ENCODE measurements at regions not wholly inside any gene's neighbourhood (a gene's known extent, or its start where the extent isn't known, plus 50 kb on each side); places are given as distances from the start of the nearest gene placed in this dataset.
"Not testable (repeated sequence)": the region's sequence is repeated elsewhere in the genome, so short reads cannot be mapped to it uniquely, and the experiment has no call there.

GRCh38 chr7:32221736-32222135 lies 151.5 kb upstream of the PDE1C start:
- H3K27me3 Mint-ChIP-seq (ENCODE audit: insufficient read depth, unreplicated experiment), result no peaks in the 10 kb centered on the region
- H3K27ac Mint-ChIP-seq (ENCODE audit: low read depth, unreplicated experiment), result no peak overlapping the region

GRCh38 chr7:32221056-32221455 lies 150.8 kb upstream of the PDE1C start:
- H3K4me3 Mint-ChIP-seq (ENCODE audit: unreplicated experiment), result no peak overlapping the region
- intact Hi-C loops (cut with micrococcal nuclease), result no loop called here
- POLR2A ChIA-PET, result no interaction called here
- H3K27ac Mint-ChIP-seq (ENCODE audit: low read depth, unreplicated experiment), result no peak overlapping the region
- H3K27me3 Mint-ChIP-seq (ENCODE audit: insufficient read depth, unreplicated experiment), result no peaks in the 10 kb centered on the region
- CTCF ChIA-PET, result interaction anchor here (1.0 to 6.5 kb wide), 5 partner anchors 8 to 258 kb away, joined by 3 to 56 read pairs (median 6); no protein-coding TSS in a partner anchor
- H3K36me3 Mint-ChIP-seq (ENCODE audit: insufficient read depth, unreplicated experiment), result peaks cover 6% of the 10 kb centered on the region
- TF ChIP-seq CTCF (IDR thresholded peaks at IDR 0.05; ENCODE audit: unreplicated experiment), result no peak
- no TSS peak for BruUV-seq (replicated peaks)
- H3K9me3 Mint-ChIP-seq (ENCODE audit: unreplicated experiment), result no peaks in the 10 kb centered on the region
- DNase-seq (ENCODE audit: unreplicated experiment), result no peak
- H3K4me1 Mint-ChIP-seq (ENCODE audit: insufficient read depth, unreplicated experiment), result no peaks in the 10 kb centered on the region

More at GRCh38 chr7:32221736-32222135, 151.5 kb upstream of the PDE1C start:
- no peak overlapping the region for H3K4me3 Mint-ChIP-seq (ENCODE audit: unreplicated experiment)
- CTCF ChIA-PET, result interaction anchor here (0.8 to 6.5 kb wide), 7 partner anchors 9 to 778 kb away, joined by 3 to 56 read pairs (median 4); no protein-coding TSS in a partner anchor
- intact Hi-C loops (cut with micrococcal nuclease), result no loop called here
- BruUV-seq (replicated peaks), result no TSS peak
- no peaks in the 10 kb centered on the region for H3K9me3 Mint-ChIP-seq (ENCODE audit: unreplicated experiment)
- peaks cover 6% of the 10 kb centered on the region for H3K36me3 Mint-ChIP-seq (ENCODE audit: insufficient read depth, unreplicated experiment)
- no peak for TF ChIP-seq CTCF (IDR thresholded peaks at IDR 0.05; ENCODE audit: unreplicated experiment)
- POLR2A ChIA-PET, result no interaction called here
- peak; percentile 3 for DNase-seq (ENCODE audit: unreplicated experiment)
- no peaks in the 10 kb centered on the region for H3K4me1 Mint-ChIP-seq (ENCODE audit: insufficient read depth, unreplicated experiment)

GRCh38 chr7:32219831-32220230 lies 149.6 kb upstream of the PDE1C start:
- H3K27ac Mint-ChIP-seq (ENCODE audit: low read depth, unreplicated experiment); BruUV-seq (replicated peaks); intact Hi-C loops (cut with micrococcal nuclease); DNase-seq (ENCODE audit: unreplicated experiment); H3K36me3 Mint-ChIP-seq (ENCODE audit: insufficient read depth, unreplicated experiment); POLR2A ChIA-PET; H3K4me3 Mint-ChIP-seq (ENCODE audit: unreplicated experiment); H3K4me1 Mint-ChIP-seq (ENCODE audit: insufficient read depth, unreplicated experiment); H3K9me3 Mint-ChIP-seq (ENCODE audit: unreplicated experiment); H3K27me3 Mint-ChIP-seq (ENCODE audit: insufficient read depth, unreplicated experiment): not testable (repeated sequence)
- CTCF ChIA-PET, result interaction anchor here (4.4 to 6.5 kb wide), 2 partner anchors 10 to 138 kb away, joined by 37 to 56 read pairs; no protein-coding TSS in a partner anchor

- Mint-ChIP-seq H3K9me3 (ENCODE audit: unreplicated experiment) (no peaks in the 10 kb centered on the region), H3K4me1 (ENCODE audit: insufficient read depth, unreplicated experiment) (no peaks in the 10 kb centered on the region), H3K4me3 (ENCODE audit: unreplicated experiment) (no peak overlapping the region), H3K27me3 (ENCODE audit: insufficient read depth, unreplicated experiment) (no peaks in the 10 kb centered on the region), H3K27ac (ENCODE audit: low read depth, unreplicated experiment) (no peak overlapping the region), H3K36me3 (ENCODE audit: insufficient read depth, unreplicated experiment) (no peaks in the 10 kb centered on the region)
- no peak for TF ChIP-seq CTCF (IDR thresholded peaks at IDR 0.05; ENCODE audit: unreplicated experiment)
- intact Hi-C loops (cut with micrococcal nuclease), result no loop called here
- CTCF ChIA-PET, result interaction anchor here (0.8 to 6.5 kb wide), 6 partner anchors 9 to 1085 kb away, joined by 3 to 56 read pairs (median 8); no protein-coding TSS in a partner anchor
- POLR2A ChIA-PET, result no interaction called here
- no peak for DNase-seq (ENCODE audit: unreplicated experiment)
- no TSS peak for BruUV-seq (replicated peaks)
Observed at GRCh38 chr7:32219416-32219815, 149.2 kb upstream of the PDE1C start.

Data from MCF 10A (cell line).